Vagina (tissue), 2 donors: ENCODE measurements at regions not wholly inside any gene's neighbourhood (a gene's known extent, or its start where the extent isn't known, plus 50 kb on each side); places are given as distances from the start of the nearest gene placed in this dataset.

Experiments used
- POLR2A ChIP-seq, 2 donors: fragments of 450-650 bp; IDR thresholded peaks; one replicate each; pipeline ENCODE4 v1.6.1; 2017; ENCODE audit warnings: antibody characterized with exemption in 2 of 2, mild to moderate bottlenecking in 2 of 2, moderate library complexity in 2 of 2
- TF ChIP-seq, protein P1 (sequence below), 3 experiments: fragments of 450-650 bp in 2 of 3; fragments of 200-600 bp in 1 of 3; sonication (generic) in 1 of 3; IDR thresholded peaks; one replicate each; pipeline ENCODE4 v1.5.1; 2017 to 2019; ENCODE audit warnings: antibody characterized with exemption in 3 of 3, mild to moderate bottlenecking in 2 of 3, moderate library complexity in 2 of 3

DNA sequence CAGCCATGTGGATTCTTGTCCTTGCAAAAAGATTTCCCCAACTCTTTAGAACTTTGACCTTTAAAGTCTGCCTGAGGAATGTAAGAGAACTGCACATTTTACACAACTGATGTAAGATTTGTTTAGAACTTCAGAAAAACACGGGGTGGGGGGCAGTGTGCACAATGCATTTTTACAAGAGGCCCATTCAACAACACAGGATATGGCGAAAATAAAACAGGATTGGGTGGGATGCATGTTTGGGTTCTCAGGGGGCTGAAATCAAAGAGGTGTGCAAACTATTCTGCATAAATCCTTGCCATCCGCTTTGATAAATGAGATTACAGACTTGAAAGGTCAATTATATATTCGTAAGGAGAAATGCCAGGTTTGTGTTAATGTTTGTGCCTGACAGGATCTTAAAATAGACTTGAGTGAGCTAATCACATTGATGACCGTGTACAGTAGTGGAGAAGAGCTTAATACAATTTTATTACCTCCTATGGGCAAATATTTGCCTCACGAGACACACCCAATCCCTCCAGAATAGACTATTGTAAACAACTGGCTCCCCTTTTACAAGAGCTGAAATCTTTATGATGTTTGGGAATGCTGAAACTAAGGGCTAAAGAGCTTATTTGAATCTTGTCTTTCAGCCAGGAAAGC lies 184.1 kb upstream of the LEF1 start:
- TF ChIP-seq POLR2A (IDR thresholded peaks at IDR 0.05), result no peak
- TF ChIP-seq, protein P1, sequence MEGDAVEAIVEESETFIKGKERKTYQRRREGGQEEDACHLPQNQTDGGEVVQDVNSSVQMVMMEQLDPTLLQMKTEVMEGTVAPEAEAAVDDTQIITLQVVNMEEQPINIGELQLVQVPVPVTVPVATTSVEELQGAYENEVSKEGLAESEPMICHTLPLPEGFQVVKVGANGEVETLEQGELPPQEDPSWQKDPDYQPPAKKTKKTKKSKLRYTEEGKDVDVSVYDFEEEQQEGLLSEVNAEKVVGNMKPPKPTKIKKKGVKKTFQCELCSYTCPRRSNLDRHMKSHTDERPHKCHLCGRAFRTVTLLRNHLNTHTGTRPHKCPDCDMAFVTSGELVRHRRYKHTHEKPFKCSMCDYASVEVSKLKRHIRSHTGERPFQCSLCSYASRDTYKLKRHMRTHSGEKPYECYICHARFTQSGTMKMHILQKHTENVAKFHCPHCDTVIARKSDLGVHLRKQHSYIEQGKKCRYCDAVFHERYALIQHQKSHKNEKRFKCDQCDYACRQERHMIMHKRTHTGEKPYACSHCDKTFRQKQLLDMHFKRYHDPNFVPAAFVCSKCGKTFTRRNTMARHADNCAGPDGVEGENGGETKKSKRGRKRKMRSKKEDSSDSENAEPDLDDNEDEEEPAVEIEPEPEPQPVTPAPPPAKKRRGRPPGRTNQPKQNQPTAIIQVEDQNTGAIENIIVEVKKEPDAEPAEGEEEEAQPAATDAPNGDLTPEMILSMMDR (IDR thresholded peaks at IDR 0.05), result no peak
